ENCODE measurements at regions not wholly inside any gene's neighbourhood (a gene's known extent, or its start where the extent isn't known, plus 50 kb on each side); places are given as distances from the start of the nearest gene placed in this dataset.

- no peak overlapping the region for H2BK15ac ChIP-seq (ENCODE audit: low read length)
These were observed 1014.8 kb downstream of the PCDH7 start for GRCh38 chr4:31735004-31735403.

More at GRCh38 chr4:31735004-31735403, 1014.8 kb downstream of the PCDH7 start:
- Histone ChIP-seq H4K20me1 (replicated peaks in 1 of 2; ENCODE audit: control insufficient read depth in 1 of 2, insufficient read depth in 2 of 2, low read length in 2 of 2) (no peaks in the 10 kb centered on the region), H3K23ac (ENCODE audit: insufficient read length) (no peak overlapping the region), H2AK5ac (ENCODE audit: low read depth, low read length) (no peak overlapping the region), H3K9me3 (ENCODE audit: insufficient read depth in 2 of 2, low read depth in 1 of 2, low read length in 1 of 2) (no peaks in the 10 kb centered on the region), H3K4me3 (ENCODE audit: extremely low read depth in 1 of 4, insufficient read depth in 2 of 4, low read depth in 3 of 4, low read length in 4 of 4) (no peak overlapping the region), H3K56ac (replicated peaks; ENCODE audit: insufficient read length, low read depth, low read length) (no peak overlapping the region), H3K36me3 (ENCODE audit: control insufficient read depth in 2 of 4, insufficient read depth in 4 of 4, low read length in 3 of 4) (no peaks in the 10 kb centered on the region), H3K14ac (ENCODE audit: insufficient read length) (no peak overlapping the region), H4K8ac (ENCODE audit: extremely low read depth, insufficient read depth, low read length) (no peak overlapping the region), H2BK12ac (ENCODE audit: low read depth, low read length) (no peak overlapping the region), H3K79me2 (ENCODE audit: control insufficient read depth in 1 of 2, insufficient read depth in 2 of 2, low read length in 2 of 2) (no peaks in the 10 kb centered on the region), H3K18ac (ENCODE audit: extremely low read depth, low read length) (no peak overlapping the region), H4K5ac (ENCODE audit: insufficient read length, low read depth, low read length) (no peak overlapping the region), H2BK20ac (ENCODE audit: low read length) (no peak overlapping the region), H3K4ac (replicated peaks; ENCODE audit: insufficient read length, low read depth, low read length) (no peak overlapping the region), H2BK120ac (replicated peaks; ENCODE audit: low read depth, low read length) (no peak overlapping the region), H3K79me1 (ENCODE audit: low read depth, low read length) (no peaks in the 10 kb centered on the region), H4K91ac (replicated peaks; ENCODE audit: insufficient read length, low read length) (no peak overlapping the region), H3K27me3 (replicated peaks in 1 of 4; ENCODE audit: control insufficient read depth in 3 of 4, extremely low read depth in 1 of 4, insufficient read depth in 3 of 4, low read length in 3 of 4) (no peaks in the 10 kb centered on the region), H3K27ac (ENCODE audit: low read depth, low read length) (no peak overlapping the region), H3K23me2 (ENCODE audit: low read depth, low read length) (no peaks in the 10 kb centered on the region), H3K9ac (replicated peaks in 1 of 4; ENCODE audit: extremely low read depth in 1 of 4, low read depth in 3 of 4, low read length in 3 of 4) (no peak overlapping the region), H3K4me1 (replicated peaks in 1 of 4; ENCODE audit: control insufficient read depth in 3 of 4, insufficient read depth in 4 of 4, low read length in 3 of 4) (no peaks in the 10 kb centered on the region), H2AFZ (ENCODE audit: low read length) (no peak overlapping the region), H2BK5ac (ENCODE audit: low read depth, low read length) (no peak overlapping the region), H3K4me2 (ENCODE audit: insufficient read depth in 1 of 2, low read depth in 2 of 2, low read length in 2 of 2) (no peak overlapping the region)
- POLR2A ChIA-PET (ENCODE audit: partially characterized antibody) = no interaction called here
- WGBS, 2 experiments (ENCODE audit: extremely low coverage in 1 of 2, insufficient coverage in 1 of 2, insufficient read length in 1 of 2, insufficient replicate concordance in 2 of 2, low coverage in 1 of 2, low lambda C conversion rate in 2 of 2, missing lambda C conversion rate in 1 of 2) = 91% methylated on average over 3 of the region's 3 CpGs; no CpG with 5 or more reads in 1 of the 2 experiments
- FAIRE-seq (no peak), DNase-seq (ENCODE audit: low read depth in 1 of 2, low spot score in 2 of 2) (no peak)
- CTCF ChIA-PET (ENCODE audit: partially characterized antibody) = no interaction called here
- no peak for TF ChIP-seq BCL11A (IDR thresholded peaks at IDR 0.05; ENCODE audit: low read depth in 2 of 2, low read length in 2 of 2)
- TF ChIP-seq PHF8 (conservative IDR thresholded peaks at IDR 0.05; ENCODE audit: low read depth, low read length) = no peak
